Caco-2 (cell line): ENCODE measurements at regions not wholly inside any gene's neighbourhood (a gene's known extent, or its start where the extent isn't known, plus 50 kb on each side); places are given as distances from the start of the nearest gene placed in this dataset.

ENCODE experiments used
- BruUV-seq: library from RNA; stranded (reverse); fragments of 400-500 nt; replicated peaks from 2 replicates; lab custom pipeline; 2021; lab: Mats Ljungman, UMichigan
- CTCF ChIA-PET: fragments of 300-600 bp; sonication (Branson Sonifier 250); formaldehyde crosslinking; loops from one replicate; lab custom pipeline; 2022; ENCODE audit warnings: antibody characterized with exemption; lab: Charles Lee
- POLR2A ChIA-PET: fragments of 300-600 bp; sonication (Branson Sonifier 250); formaldehyde crosslinking; loops from one replicate; lab custom pipeline; 2022; ENCODE audit warnings: antibody characterized with exemption; lab: Charles Lee
- DNase-seq, 2 experiments: peaks; one replicate each; pipeline versions ENCODE4 v3.0.0 to v3.0.0-alpha.2; 2020 to 2022
- H3K27me3 ChIP-seq: replicated peaks from 2 replicates; pipeline ENCODE4 v1.6.0; 2011; ENCODE audit warnings: low read length; ENCODE audit not compliant: control insufficient read depth, insufficient read depth
- H3K36me3 ChIP-seq: 2 replicates; pipeline ENCODE4 v1.5.1; 2011; ENCODE audit warnings: low read length; ENCODE audit not compliant: control insufficient read depth, insufficient read depth
- H3K4me1 ChIP-seq: fragments of 250-450 bp; sonication (Bioruptor Pico); 2 replicates; pipeline ENCODE4 v1.5.1; 2020; ENCODE audit warnings: mild to moderate bottlenecking
- H3K4me3 ChIP-seq: 2 replicates; pipeline ENCODE4 v1.5.1; 2011; ENCODE audit warnings: low read depth, mild to moderate bottlenecking, control low read depth, low read length
- H3K9me3 ChIP-seq: fragments of 250-450 bp; sonication (Bioruptor Pico); 2 replicates; pipeline ENCODE4 v1.5.1; 2020; ENCODE audit warnings: mild to moderate bottlenecking, moderate library complexity
- H3K27ac Mint-ChIP-seq: one replicate; pipeline ENCODE4 v1.8.0; 2022; ENCODE audit warnings: mixed read lengths; ENCODE audit not compliant: unreplicated experiment
- H3K27me3 Mint-ChIP-seq: one replicate; pipeline ENCODE4 v1.8.0; 2022; ENCODE audit warnings: mixed read lengths; ENCODE audit not compliant: insufficient read depth, unreplicated experiment
- H3K36me3 Mint-ChIP-seq: one replicate; pipeline ENCODE4 v1.8.0; 2022; ENCODE audit warnings: mild to moderate bottlenecking, mixed read lengths; ENCODE audit not compliant: insufficient read depth, unreplicated experiment
- H3K4me1 Mint-ChIP-seq: one replicate; pipeline ENCODE4 v1.8.0; 2022; ENCODE audit warnings: low read depth, mixed read lengths; ENCODE audit not compliant: unreplicated experiment
- H3K4me3 Mint-ChIP-seq: one replicate; pipeline ENCODE4 v1.8.0; 2022; ENCODE audit warnings: mild to moderate bottlenecking, moderate library complexity, mixed read lengths; ENCODE audit not compliant: unreplicated experiment
- H3K9me3 Mint-ChIP-seq: one replicate; pipeline ENCODE4 v1.8.0; 2022; ENCODE audit warnings: mixed read lengths; ENCODE audit not compliant: unreplicated experiment
- CTCF ChIP-seq, 2 experiments: fragments of 200-600 bp in 1 of 2; IDR thresholded peaks; 1 replicate in 1 of 2; 2 replicates in 1 of 2; pipeline versions ENCODE4 v1.5.1 to v1.8.0; 2011 to 2022; ENCODE audit warnings: antibody characterized with exemption in 1 of 2, control low read depth in 1 of 2, inconsistent platforms in 1 of 2, low read depth in 1 of 2, low read length in 1 of 2, mild to moderate bottlenecking in 1 of 2, moderate library complexity in 1 of 2; ENCODE audit not compliant: insufficient read depth in 1 of 2, severe bottlenecking in 1 of 2, unreplicated experiment in 1 of 2
- intact Hi-C: fragments of 100-400 bp; cut with micrococcal nuclease; formaldehyde crosslinking; loops from one replicate; pipeline ENCODE4 v1.10.0; 2022; ENCODE audit not compliant: unreplicated experiment

- H3K27me3 ChIP-seq, result no peaks in the 10 kb centered on the region
- peaks cover 5% of the 10 kb centered on the region; the same call in 1 of the 2 replicates for H3K9me3 ChIP-seq
- no TSS peak for BruUV-seq
- no peak for TF ChIP-seq CTCF (IDR thresholded peaks at IDR 0.05; ENCODE audit: insufficient read depth in 1 of 2, low read depth in 1 of 2, low read length in 1 of 2, severe bottlenecking in 1 of 2, unreplicated experiment in 1 of 2)
- peaks cover 5% of the 10 kb centered on the region for H3K36me3 Mint-ChIP-seq
- intact Hi-C loops, result no loop called here
- DNase-seq, result no peak
- no peaks in the 10 kb centered on the region for H3K36me3 ChIP-seq
- no peak overlapping the region for H3K4me3 Mint-ChIP-seq
- H3K27me3 Mint-ChIP-seq, result no peaks in the 10 kb centered on the region
- peaks cover 20% of the 10 kb centered on the region for H3K4me1 Mint-ChIP-seq
- ChIA-PET POLR2A (interaction anchor here (0.7 kb wide), 1 partner anchor 51 kb away, joined by 3 read pairs; no protein-coding TSS in a partner anchor), CTCF (interaction anchor here (0.8 kb wide), 1 partner anchor 423 kb away, joined by 3 read pairs; no protein-coding TSS in a partner anchor)
- peaks cover 15% of the 10 kb centered on the region for H3K9me3 Mint-ChIP-seq
- H3K27ac Mint-ChIP-seq, result no peak overlapping the region
- peaks cover 12% of the 10 kb centered on the region for H3K4me1 ChIP-seq
- no peak overlapping the region for H3K4me3 ChIP-seq
Measured at GRCh38 chr1:224499204-224499603, 64.6 kb upstream of the WDR26 start.

- no peaks in the 10 kb centered on the region for H3K27me3 Mint-ChIP-seq
- no peak overlapping the region for H3K4me3 ChIP-seq
- H3K27me3 ChIP-seq, result no peaks in the 10 kb centered on the region
- no peak overlapping the region for H3K27ac Mint-ChIP-seq
- no peaks in the 10 kb centered on the region for H3K36me3 ChIP-seq
- peaks cover 20% of the 10 kb centered on the region for H3K4me1 Mint-ChIP-seq
- DNase-seq, result no peak
- POLR2A ChIA-PET, result no interaction called here
- peaks cover 5% of the 10 kb centered on the region; the same call in 1 of the 2 replicates for H3K9me3 ChIP-seq
- H3K36me3 Mint-ChIP-seq, result peaks cover 5% of the 10 kb centered on the region
- intact Hi-C loops, result no loop called here
- no TSS peak for BruUV-seq
- H3K9me3 Mint-ChIP-seq, result peaks cover 15% of the 10 kb centered on the region
- H3K4me1 ChIP-seq, result peaks cover 12% of the 10 kb centered on the region
- no peak for TF ChIP-seq CTCF (IDR thresholded peaks at IDR 0.05; ENCODE audit: insufficient read depth in 1 of 2, low read depth in 1 of 2, low read length in 1 of 2, severe bottlenecking in 1 of 2, unreplicated experiment in 1 of 2)
- no peak overlapping the region for H3K4me3 Mint-ChIP-seq
- CTCF ChIA-PET, result no interaction called here
Measured at GRCh38 chr1:224500796-224501195, 66.2 kb upstream of the WDR26 start.

- no peak for DNase-seq
- Mint-ChIP-seq H3K4me1 (peaks cover 20% of the 10 kb centered on the region), H3K9me3 (peaks cover 12% of the 10 kb centered on the region), H3K4me3 (no peak overlapping the region), H3K27ac (no peak overlapping the region), H3K36me3 (peaks cover 5% of the 10 kb centered on the region), H3K27me3 (no peaks in the 10 kb centered on the region)
- Histone ChIP-seq H3K36me3 (no peaks in the 10 kb centered on the region), H3K9me3 (peaks cover 2% of the 10 kb centered on the region; the same call in 1 of the 2 replicates), H3K27me3 (no peaks in the 10 kb centered on the region), H3K4me1 (peaks cover 12% of the 10 kb centered on the region), H3K4me3 (no peak overlapping the region)
- no peak for TF ChIP-seq CTCF (IDR thresholded peaks at IDR 0.05; ENCODE audit: insufficient read depth in 1 of 2, low read depth in 1 of 2, low read length in 1 of 2, severe bottlenecking in 1 of 2, unreplicated experiment in 1 of 2)
- ChIA-PET POLR2A (no interaction called here), CTCF (no interaction called here)
- no TSS peak for BruUV-seq
- intact Hi-C loops, result no loop called here
Measured at GRCh38 chr1:224501836-224502235, 67.2 kb upstream of the WDR26 start.
